ENCODE measurements at regions not wholly inside any gene's neighbourhood (a gene's known extent, or its start where the extent isn't known, plus 50 kb on each side); places are given as distances from the start of the nearest gene placed in this dataset.

- H3K9me3 ChIP-seq (ENCODE audit: control insufficient read depth, low read length): peaks cover 8% of the 10 kb centered on the region
- no peaks in the 10 kb centered on the region for H3K36me3 ChIP-seq (ENCODE audit: control insufficient read depth, insufficient read depth, low read length)
- peak; percentile 42 for DNase-seq
- no peak overlapping the region for H3K27ac ChIP-seq (ENCODE audit: low read depth, low read length)
- no peaks in the 10 kb centered on the region for H3K27me3 Mint-ChIP-seq (ENCODE audit: insufficient read depth)
- no peak overlapping the region for H3K4me3 Mint-ChIP-seq
- no peak overlapping the region for H3K4me3 ChIP-seq (ENCODE audit: low read length)
- TF ChIP-seq CTCF (conservative IDR thresholded peaks at IDR 0.05): no peak
- H3K9me3 Mint-ChIP-seq: peaks cover 3% of the 10 kb centered on the region
- H3K36me3 Mint-ChIP-seq (ENCODE audit: low read depth): no peaks in the 10 kb centered on the region
- H3K4me1 Mint-ChIP-seq: no peaks in the 10 kb centered on the region
- H3K27ac Mint-ChIP-seq: no peak overlapping the region
- H3K4me1 ChIP-seq (ENCODE audit: control insufficient read depth, insufficient read depth, low read length): no peaks in the 10 kb centered on the region
- H3K27me3 ChIP-seq (ENCODE audit: control insufficient read depth, insufficient read depth, low read length, poor library complexity, severe bottlenecking): no peaks in the 10 kb centered on the region
- no peak overlapping the region for H3K9ac ChIP-seq (ENCODE audit: extremely low read depth, low read length, poor library complexity, severe bottlenecking)
- 93 to 100% methylated on average over 2 of the region's 2 CpGs for WGBS, 2 experiments (ENCODE audit: insufficient coverage in 1 of 2, insufficient read length in 1 of 2)
These were observed 198.2 kb downstream of the ADCYAP1 start for GRCh38 chr18:1102848-1103247.

- Histone ChIP-seq H3K4me1 (ENCODE audit: control insufficient read depth, insufficient read depth, low read length) (no peaks in the 10 kb centered on the region), H3K36me3 (ENCODE audit: control insufficient read depth, insufficient read depth, low read length) (no peaks in the 10 kb centered on the region), H3K9ac (ENCODE audit: extremely low read depth, low read length, poor library complexity, severe bottlenecking) (no peak overlapping the region), H3K9me3 (ENCODE audit: control insufficient read depth, low read length) (peaks cover 8% of the 10 kb centered on the region), H3K27ac (ENCODE audit: low read depth, low read length) (peak overlapping the region; percentile 36), H3K27me3 (ENCODE audit: control insufficient read depth, insufficient read depth, low read length, poor library complexity, severe bottlenecking) (no peaks in the 10 kb centered on the region), H3K4me3 (ENCODE audit: low read length) (no peak overlapping the region)
- H3K4me3 Mint-ChIP-seq: no peak overlapping the region
- no peaks in the 10 kb centered on the region for H3K4me1 Mint-ChIP-seq
- no peak overlapping the region for H3K27ac Mint-ChIP-seq
- H3K9me3 Mint-ChIP-seq: peaks cover 3% of the 10 kb centered on the region
- H3K36me3 Mint-ChIP-seq (ENCODE audit: low read depth): no peaks in the 10 kb centered on the region
- WGBS, 2 experiments (ENCODE audit: insufficient coverage in 1 of 2, insufficient read length in 1 of 2): 90 to 93% methylated on average over 1 to 2 of the region's 2 CpGs
- no peaks in the 10 kb centered on the region for H3K27me3 Mint-ChIP-seq (ENCODE audit: insufficient read depth)
- TF ChIP-seq CTCF (conservative IDR thresholded peaks at IDR 0.05): no peak
- DNase-seq: no peak
These were observed 198.9 kb downstream of the ADCYAP1 start for GRCh38 chr18:1103537-1103936.

GRCh38 chr18:1104181-1104881, 199.7 kb downstream of the ADCYAP1 start:
- Mint-ChIP-seq H3K9me3 (peaks cover 3% of the 10 kb centered on the region), H3K4me3 (no peak overlapping the region), H3K27me3 (ENCODE audit: insufficient read depth) (no peaks in the 10 kb centered on the region), H3K4me1 (no peaks in the 10 kb centered on the region), H3K27ac (peak overlapping the region; percentile 71), H3K36me3 (ENCODE audit: low read depth) (no peaks in the 10 kb centered on the region)
- H3K4me3 ChIP-seq (ENCODE audit: low read length): no peak overlapping the region
- no peaks in the 10 kb centered on the region for H3K4me1 ChIP-seq (ENCODE audit: control insufficient read depth, insufficient read depth, low read length)
- H3K9ac ChIP-seq (ENCODE audit: extremely low read depth, low read length, poor library complexity, severe bottlenecking): no peak overlapping the region
- no peaks in the 10 kb centered on the region for H3K27me3 ChIP-seq (ENCODE audit: control insufficient read depth, insufficient read depth, low read length, poor library complexity, severe bottlenecking)
- no peak for DNase-seq
- no peak overlapping the region for H3K27ac ChIP-seq (ENCODE audit: low read depth, low read length)
- peaks cover 8% of the 10 kb centered on the region for H3K9me3 ChIP-seq (ENCODE audit: control insufficient read depth, low read length)
- H3K36me3 ChIP-seq (ENCODE audit: control insufficient read depth, insufficient read depth, low read length): no peaks in the 10 kb centered on the region
- 93 to 96% methylated on average over 3 to 4 of the region's 4 CpGs for WGBS, 2 experiments (ENCODE audit: insufficient coverage in 1 of 2, insufficient read length in 1 of 2)
- TF ChIP-seq CTCF (conservative IDR thresholded peaks at IDR 0.05): no peak
